H1 (cell line): ENCODE measurements at regions not wholly inside any gene's neighbourhood (a gene's known extent, or its start where the extent isn't known, plus 50 kb on each side); places are given as distances from the start of the nearest gene placed in this dataset.

Experiments used
- ASH2L ChIP-seq: fragments of 200-600, 300-600 bp; sonication (generic); IDR thresholded peaks from one replicate; pipeline ENCODE4 v1.7.1; 2017; ENCODE audit warnings: low read length
- CBX8 ChIP-seq: fragments of 300-800, 300-1000 bp; sonication (generic); IDR thresholded peaks from 2 replicates; pipeline ENCODE4 v1.7.1; 2016; ENCODE audit warnings: low read depth, low read length, borderline replicate concordance
- CHD2 ChIP-seq: IDR thresholded peaks from 2 replicates; pipeline ENCODE4 v1.6.1; 2012; ENCODE audit warnings: low read length, improper control_type of control experiment
- EP300 ChIP-seq, 2 experiments: IDR thresholded peaks; 1 replicate in 1 of 2; 2 replicates in 1 of 2; pipeline ENCODE4 v1.6.1; 2011 to 2012; ENCODE audit warnings: low read depth in 2 of 2, low read length in 2 of 2, mild to moderate bottlenecking in 2 of 2, borderline replicate concordance in 1 of 2, inconsistent platforms in 1 of 2, moderate library complexity in 1 of 2
- FOSL1 ChIP-seq: IDR thresholded peaks from 2 replicates; pipeline ENCODE4 v1.6.1; 2011; ENCODE audit warnings: mild to moderate bottlenecking, low read depth, low read length, moderate library complexity; ENCODE audit not compliant: insufficient read depth
- GTF2F1 ChIP-seq: IDR thresholded peaks from 2 replicates; pipeline ENCODE4 v1.6.1; 2012; ENCODE audit warnings: low read depth, low read length, improper control_type of control experiment, borderline replicate concordance
- HDAC6 ChIP-seq: IDR thresholded peaks from one replicate; pipeline ENCODE4 v1.7.1; 2012; ENCODE audit warnings: low read depth, mild to moderate bottlenecking, inconsistent platforms, low read length, moderate library complexity
- KDM4A ChIP-seq: IDR thresholded peaks from one replicate; pipeline ENCODE4 v1.7.1; 2012; ENCODE audit warnings: low read depth, mild to moderate bottlenecking, moderate library complexity, low read length, inconsistent platforms; ENCODE audit not compliant: severe bottlenecking
- KDM5A ChIP-seq: fragments of 200-600 bp; IDR thresholded peaks from 2 replicates; pipeline ENCODE4 v1.7.1; 2012; ENCODE audit warnings: mild to moderate bottlenecking, low read length, inconsistent platforms, mixed read lengths
- NANOG ChIP-seq: IDR thresholded peaks from 2 replicates; pipeline ENCODE4 v1.6.1; 2011; ENCODE audit warnings: low read length, low read depth, mild to moderate bottlenecking, inconsistent platforms; ENCODE audit not compliant: insufficient read depth, poor library complexity, severe bottlenecking
- POLR2A ChIP-seq, 2 experiments: IDR thresholded peaks; 1 replicate in 1 of 2; 2 replicates in 1 of 2; pipeline ENCODE4 v1.6.1; 2011; ENCODE audit warnings: low read depth in 2 of 2, low read length in 2 of 2, mild to moderate bottlenecking in 2 of 2; ENCODE audit errors: control extremely low read depth in 1 of 2
- SRF ChIP-seq: IDR thresholded peaks from 2 replicates; pipeline ENCODE4 v1.6.1; 2011; ENCODE audit warnings: mild to moderate bottlenecking, low read depth, low read length, moderate library complexity

GRCh38 chr7:9863545-9863944 is 1110.1 kb upstream of the PHF14 start (continued):
- no peak for TF ChIP-seq KDM5A
- TF ChIP-seq KDM4A: no peak
- no peak for TF ChIP-seq CBX8
- TF ChIP-seq POLR2A (IDR thresholded peaks at IDR 0.05; ENCODE audit: control extremely low read depth in 1 of 2, low read depth in 2 of 2, low read length in 2 of 2): no peak
- no peak for TF ChIP-seq CHD2
- TF ChIP-seq SRF: no peak
- no peak for TF ChIP-seq ASH2L
- TF ChIP-seq NANOG: no peak
- TF ChIP-seq EP300 (IDR thresholded peaks at IDR 0.05; ENCODE audit: borderline replicate concordance in 1 of 2, low read depth in 2 of 2, low read length in 2 of 2): no peak
- no peak for TF ChIP-seq FOSL1
- TF ChIP-seq GTF2F1: no peak
- TF ChIP-seq HDAC6: no peak
